IPS DF 4.7 (cell line): ENCODE measurements at regions not wholly inside any gene's neighbourhood (a gene's known extent, or its start where the extent isn't known, plus 50 kb on each side); places are given as distances from the start of the nearest gene placed in this dataset.

Source experiments
- DNase-seq: peaks from one replicate; pipeline ENCODE4 v3.0.0-alpha.2; 2013; ENCODE audit warnings: low spot score; ENCODE audit errors: extremely low read depth

GRCh38 chr16:55214974-55215494, 109.0 kb upstream of the IRX6 start:
- no peak for DNase-seq

GRCh38 chr16:55217392-55217791, 106.6 kb upstream of the IRX6 start:
- DNase-seq, result no peak

GRCh38 chr16:55221836-55222235, 102.2 kb upstream of the IRX6 start:
- no peak for DNase-seq

- no peak for DNase-seq
Measured at GRCh38 chr16:55222486-55222885, 101.5 kb upstream of the IRX6 start.

GRCh38 chr16:55225972-55226542, 97.9 kb upstream of the IRX6 start:
- no peak for DNase-seq

- no peak for DNase-seq
Measured at GRCh38 chr16:55232822-55233221, 91.2 kb upstream of the IRX6 start.

GRCh38 chr16:55233464-55233863, 90.5 kb upstream of the IRX6 start:
- no peak for DNase-seq

- DNase-seq, result no peak
Measured at GRCh38 chr16:55236655-55237054, 87.3 kb upstream of the IRX6 start.

- no peak for DNase-seq
Measured at GRCh38 chr16:55239723-55240122, 84.3 kb upstream of the IRX6 start.

GRCh38 chr16:55240888-55241287, 83.1 kb upstream of the IRX6 start:
- no peak for DNase-seq

- DNase-seq, result no peak
Measured at GRCh38 chr16:55242667-55243066, 81.3 kb upstream of the IRX6 start.

GRCh38 chr16:55248058-55248457, 75.9 kb upstream of the IRX6 start:
- DNase-seq, result no peak

GRCh38 chr16:55248494-55248893, 75.5 kb upstream of the IRX6 start:
- no peak for DNase-seq

GRCh38 chr16:55249361-55249760, 74.6 kb upstream of the IRX6 start:
- no peak for DNase-seq

- DNase-seq, result no peak
Measured at GRCh38 chr16:55249936-55250335, 74.1 kb upstream of the IRX6 start.

- DNase-seq, result no peak
Measured at GRCh38 chr16:55250701-55251100, 73.3 kb upstream of the IRX6 start.

GRCh38 chr16:55251151-55251550, 72.9 kb upstream of the IRX6 start:
- DNase-seq, result no peak

- no peak for DNase-seq
Measured at GRCh38 chr16:55252577-55252976, 71.4 kb upstream of the IRX6 start.

GRCh38 chr16:55253987-55254386, 70.0 kb upstream of the IRX6 start:
- no peak for DNase-seq

GRCh38 chr16:55255733-55256282, 68.2 kb upstream of the IRX6 start:
- no peak for DNase-seq

GRCh38 chr16:55256412-55257016, 67.5 kb upstream of the IRX6 start:
- no peak for DNase-seq

- peak; percentile 38 for DNase-seq
Measured at GRCh38 chr16:55257966-55258613, 65.9 kb upstream of the IRX6 start.

GRCh38 chr16:55261301-55261700, 62.7 kb upstream of the IRX6 start:
- no peak for DNase-seq
